ENCODE measurements at regions not wholly inside any gene's neighbourhood (a gene's known extent, or its start where the extent isn't known, plus 50 kb on each side); places are given as distances from the start of the nearest gene placed in this dataset.

GRCh38 chr4:126794363-126794762, 838.4 kb upstream of the INTU start:
- Histone ChIP-seq H3K4me1 (ENCODE audit: control insufficient read depth, extremely low read depth, insufficient read depth, low read length) (no peaks in the 10 kb centered on the region), H3K4me3 (replicated peaks in 1 of 3; ENCODE audit: insufficient read depth in 1 of 3, low read depth in 1 of 3, low read length in 3 of 3) (no peak overlapping the region), H3K79me2 (ENCODE audit: control insufficient read depth, insufficient read depth, low read length) (no peaks in the 10 kb centered on the region), H2AFZ (ENCODE audit: low read depth, low read length) (no peak overlapping the region), H3K4me2 (ENCODE audit: insufficient read depth, low read length) (no peak overlapping the region), H3K9me1 (replicated peaks; ENCODE audit: control insufficient read depth, extremely low read depth, insufficient read depth, low read length) (no peaks in the 10 kb centered on the region), H3K9ac (replicated peaks; ENCODE audit: extremely low read depth, insufficient read depth, low read length) (no peak overlapping the region), H3K36me3 (ENCODE audit: control insufficient read depth in 2 of 2, extremely low read depth in 1 of 2, insufficient read depth in 2 of 2, low read length in 2 of 2) (no peaks in the 10 kb centered on the region), H3K27ac (ENCODE audit: insufficient read depth, low read depth, low read length) (no peak overlapping the region), H4K20me1 (replicated peaks; ENCODE audit: control insufficient read depth, extremely low read depth, insufficient read depth, low read length) (no peaks in the 10 kb centered on the region), H3K27me3 (ENCODE audit: control insufficient read depth in 2 of 2, insufficient read depth in 2 of 2, low read length in 2 of 2) (no peaks in the 10 kb centered on the region), H3K9me3 (replicated peaks; ENCODE audit: control insufficient read depth, insufficient read depth, low read length) (no peaks in the 10 kb centered on the region)
- intact Hi-C loops (cut with micrococcal nuclease): no loop called here
- no peak for TF ChIP-seq EZH2 (IDR thresholded peaks at IDR 0.05; ENCODE audit: borderline replicate concordance, low read depth, low read length, severe bottlenecking)
- TF ChIP-seq MYC (IDR thresholded peaks at IDR 0.05; ENCODE audit: low read depth, low read length): no peak
- TF ChIP-seq JUN (IDR thresholded peaks at IDR 0.05; ENCODE audit: borderline replicate concordance, insufficient read depth, insufficient read length, low read depth): no peak
- no peak for TF ChIP-seq MAX (IDR thresholded peaks at IDR 0.05; ENCODE audit: insufficient read depth, insufficient read length)
- no peak for TF ChIP-seq CTCF (IDR thresholded peaks at IDR 0.05; ENCODE audit: extremely low read depth in 1 of 2, insufficient read depth in 1 of 2, low read depth in 1 of 2, low read length in 2 of 2)
- TF ChIP-seq GATA2 (IDR thresholded peaks at IDR 0.05; ENCODE audit: insufficient read depth, insufficient read length, low read depth, low read length): no peak
- TF ChIP-seq POLR2AphosphoS5 (IDR thresholded peaks at IDR 0.05; ENCODE audit: insufficient read depth, low read depth, low read length): no peak
- no peak for TF ChIP-seq POLR2A (IDR thresholded peaks at IDR 0.05; ENCODE audit: low read depth, low read length)
- TF ChIP-seq FOS (IDR thresholded peaks at IDR 0.05; ENCODE audit: borderline replicate concordance, insufficient read depth, low read length): no peak
- DNase-seq (ENCODE audit: low read depth, low spot score) (no peak), FAIRE-seq (no peak)
- dilution Hi-C loops (cut with MboI; ENCODE audit: extremely low pct_ligation_motif_present, low sequenced_read_pairs): no loop called here
- CTCF ChIA-PET: interaction anchor here (1.9 kb wide), 1 partner anchor 9 kb away, joined by 7 read pairs; no protein-coding TSS in a partner anchor
- BruUV-seq (replicated peaks): no TSS peak
- POLR2A ChIA-PET: no interaction called here
